LNCaP clone FGC (cell line): ENCODE measurements at regions not wholly inside any gene's neighbourhood (a gene's known extent, or its start where the extent isn't known, plus 50 kb on each side); places are given as distances from the start of the nearest gene placed in this dataset.
"Not testable (repeated sequence)": the region's sequence is repeated elsewhere in the genome, so short reads cannot be mapped to it uniquely, and the experiment has no call there.

Experiments
- DNase-seq: peaks from one replicate; pipeline ENCODE4 v3.0.0-alpha.2; 2011; ENCODE audit warnings: low read depth
- H3K4me3 ChIP-seq: 2 replicates; pipeline ENCODE4 v1.5.1; 2011; ENCODE audit warnings: mild to moderate bottlenecking, low read depth, low read length, control low read depth
- TF ChIP-seq, protein P1 (sequence below): IDR thresholded peaks from 2 replicates; pipeline ENCODE4 v1.5.1; 2012; ENCODE audit warnings: mild to moderate bottlenecking; ENCODE audit not compliant: control insufficient read depth, insufficient read depth; ENCODE audit errors: extremely low read depth

DNA sequence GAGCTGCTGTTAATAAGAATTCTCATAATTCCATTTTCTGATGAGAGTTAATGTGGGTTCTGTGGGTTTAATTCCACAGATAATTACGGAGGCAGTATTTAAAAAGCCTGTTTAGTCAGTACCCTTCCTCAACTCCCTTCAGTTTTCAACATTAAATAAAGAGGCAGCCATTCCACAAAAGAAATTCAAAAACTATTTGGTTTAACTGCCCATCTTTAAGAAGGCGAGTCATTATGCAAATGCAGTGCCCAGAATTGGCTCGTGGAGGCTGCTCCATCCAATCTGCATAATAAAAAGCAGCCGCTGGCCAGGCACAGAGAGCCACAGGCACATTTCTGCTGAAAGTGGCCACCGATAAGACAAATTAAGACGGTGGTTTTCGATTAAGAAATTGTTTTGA, 194.4 kb upstream of the TOX3 start:
- H3K4me3 ChIP-seq: no peak overlapping the region
- no peak for DNase-seq
- TF ChIP-seq, protein P1, sequence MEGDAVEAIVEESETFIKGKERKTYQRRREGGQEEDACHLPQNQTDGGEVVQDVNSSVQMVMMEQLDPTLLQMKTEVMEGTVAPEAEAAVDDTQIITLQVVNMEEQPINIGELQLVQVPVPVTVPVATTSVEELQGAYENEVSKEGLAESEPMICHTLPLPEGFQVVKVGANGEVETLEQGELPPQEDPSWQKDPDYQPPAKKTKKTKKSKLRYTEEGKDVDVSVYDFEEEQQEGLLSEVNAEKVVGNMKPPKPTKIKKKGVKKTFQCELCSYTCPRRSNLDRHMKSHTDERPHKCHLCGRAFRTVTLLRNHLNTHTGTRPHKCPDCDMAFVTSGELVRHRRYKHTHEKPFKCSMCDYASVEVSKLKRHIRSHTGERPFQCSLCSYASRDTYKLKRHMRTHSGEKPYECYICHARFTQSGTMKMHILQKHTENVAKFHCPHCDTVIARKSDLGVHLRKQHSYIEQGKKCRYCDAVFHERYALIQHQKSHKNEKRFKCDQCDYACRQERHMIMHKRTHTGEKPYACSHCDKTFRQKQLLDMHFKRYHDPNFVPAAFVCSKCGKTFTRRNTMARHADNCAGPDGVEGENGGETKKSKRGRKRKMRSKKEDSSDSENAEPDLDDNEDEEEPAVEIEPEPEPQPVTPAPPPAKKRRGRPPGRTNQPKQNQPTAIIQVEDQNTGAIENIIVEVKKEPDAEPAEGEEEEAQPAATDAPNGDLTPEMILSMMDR: no peak

DNA sequence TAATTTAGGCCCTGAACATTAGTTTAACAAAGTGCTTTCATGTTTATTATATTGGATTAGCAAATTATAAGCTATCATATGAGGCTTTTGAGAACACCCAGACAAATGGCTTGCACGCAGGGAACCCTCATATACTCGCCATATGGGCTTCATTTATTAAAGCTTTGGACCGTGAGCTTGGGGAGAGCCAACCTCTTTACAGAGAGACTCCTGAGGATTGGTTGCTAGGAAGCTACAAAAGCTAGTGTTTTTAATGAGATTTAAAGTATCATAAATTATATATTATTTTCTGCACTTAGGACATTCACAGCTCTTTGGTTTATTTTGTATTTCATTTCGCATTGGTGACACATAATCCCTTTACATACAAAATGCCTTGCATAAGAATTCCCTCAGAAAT, 193.8 kb upstream of the TOX3 start:
- no peak overlapping the region for H3K4me3 ChIP-seq
- TF ChIP-seq, protein P1: no peak
- DNase-seq: no peak

DNA sequence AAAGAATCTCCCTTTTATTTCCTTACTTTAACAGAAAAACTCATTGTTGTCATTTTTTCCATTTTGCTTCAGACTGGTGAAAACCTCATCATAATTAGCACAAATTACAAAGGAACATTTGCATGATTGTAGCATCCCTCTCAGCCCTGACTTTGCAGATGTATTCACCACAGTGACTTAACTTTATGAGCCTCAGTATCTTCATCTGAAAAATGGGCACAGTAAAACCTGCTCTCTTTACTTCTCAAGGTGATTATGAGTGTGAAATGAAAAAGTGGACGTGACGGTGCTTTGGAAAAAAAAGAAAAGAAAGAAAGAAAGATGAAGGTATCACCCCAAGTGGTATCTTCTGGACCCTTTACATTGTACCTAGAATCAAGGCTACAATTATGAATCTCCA, 193.4 kb upstream of the TOX3 start:
- no peak for DNase-seq
- TF ChIP-seq, protein P1: no peak
- no peak overlapping the region for H3K4me3 ChIP-seq

DNA sequence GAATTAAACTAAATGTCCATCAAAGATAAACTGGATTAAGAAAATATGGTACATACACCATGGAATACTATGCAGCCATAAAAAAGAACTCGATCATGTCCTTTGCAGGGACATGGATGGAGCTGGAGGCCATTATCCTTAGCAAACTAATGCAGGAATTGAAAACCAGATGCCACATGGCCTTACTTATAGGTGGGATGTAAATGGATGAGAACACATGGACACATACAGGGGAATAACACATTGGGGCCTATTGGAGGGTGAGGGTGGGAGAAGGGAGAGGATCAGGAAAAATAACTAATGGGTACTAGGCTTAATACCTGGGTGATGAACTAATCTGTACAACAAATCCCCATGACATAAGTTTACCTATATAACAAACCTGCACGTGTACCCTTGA, 192.0 kb upstream of the TOX3 start:
- not testable (repeated sequence) for H3K4me3 ChIP-seq, DNase-seq

DNA sequence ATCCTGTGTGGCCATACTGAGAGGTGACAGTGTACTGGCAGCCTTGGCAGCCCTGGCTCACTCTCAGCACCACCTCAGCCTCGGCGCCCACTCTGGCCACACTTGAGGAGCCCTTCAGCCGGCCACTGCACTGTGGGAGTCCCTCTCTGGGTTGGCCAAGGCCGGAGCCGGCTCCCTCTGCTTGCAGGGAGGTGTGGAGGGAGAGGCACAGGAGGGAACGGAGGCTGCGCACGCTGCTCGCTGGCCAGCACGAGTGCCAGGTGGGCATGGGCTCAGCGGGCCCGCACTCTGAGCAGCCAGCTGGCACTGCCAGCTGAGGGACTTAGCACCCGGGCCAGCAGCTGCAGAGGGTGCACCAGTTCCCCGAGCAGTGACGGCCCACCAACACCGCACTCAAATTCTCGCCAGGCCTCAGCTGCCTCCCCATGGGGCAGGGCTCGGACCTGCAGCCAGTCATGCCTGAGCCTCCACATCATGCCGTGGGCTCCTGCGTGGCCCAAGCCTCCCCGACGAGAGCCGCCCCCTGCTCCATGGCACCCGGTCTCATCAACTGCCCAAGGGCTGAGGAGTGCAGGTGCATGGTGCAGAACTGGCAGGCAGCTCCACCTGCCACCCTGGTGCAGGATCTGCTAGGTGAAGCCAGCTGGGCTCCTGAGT, 184.4 kb upstream of the TOX3 start:
- no peak overlapping the region for H3K4me3 ChIP-seq
- DNase-seq: no peak
- TF ChIP-seq, protein P1: no peak

DNA sequence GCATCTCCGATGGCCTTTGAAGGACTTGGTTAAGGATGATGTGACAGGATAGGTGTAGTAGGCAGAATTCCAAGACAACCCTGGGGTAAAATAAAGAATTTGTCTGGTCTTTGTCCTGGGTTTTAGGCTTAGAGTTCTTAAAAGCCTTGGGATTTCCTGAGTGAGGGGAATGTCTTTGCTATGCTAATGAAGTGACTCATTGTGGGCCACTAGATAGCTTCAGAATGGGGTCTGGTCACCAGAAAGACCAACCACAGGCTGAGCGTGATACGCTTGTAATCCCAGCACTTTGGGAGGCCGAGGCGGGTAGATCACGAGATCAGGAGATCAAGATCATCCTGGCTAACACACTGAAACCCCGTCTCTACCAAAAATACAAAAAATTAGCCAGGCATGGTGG, 182.8 kb upstream of the TOX3 start:
- TF ChIP-seq, protein P1: no peak
- H3K4me3 ChIP-seq: no peak overlapping the region
- DNase-seq: no peak

DNA sequence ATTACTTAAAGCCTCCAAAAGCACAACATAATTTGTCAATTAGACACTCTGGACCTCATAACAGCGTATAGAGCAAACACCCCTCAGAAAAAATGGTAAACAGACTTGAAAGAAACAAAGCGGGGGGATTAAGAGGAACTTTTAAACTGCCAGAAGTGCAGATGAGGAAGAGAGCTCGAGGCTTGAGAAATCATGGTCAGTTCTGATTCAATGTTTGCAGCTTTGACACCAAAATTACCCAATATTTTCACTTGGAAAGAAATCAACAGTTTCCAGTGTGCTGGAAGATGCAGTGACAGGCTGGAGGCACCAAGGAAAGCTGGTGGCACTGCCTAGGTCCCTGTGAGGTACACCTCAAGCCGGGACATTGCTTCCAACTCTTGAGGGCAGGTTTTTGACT, 180.9 kb upstream of the TOX3 start:
- no peak for DNase-seq
- TF ChIP-seq, protein P1: no peak
- no peak overlapping the region for H3K4me3 ChIP-seq
